DMS53 treated with DMSO at 0.1 percent for 48 hours (cell line): ENCODE measurements at regions not wholly inside any gene's neighbourhood (a gene's known extent, or its start where the extent isn't known, plus 50 kb on each side); places are given as distances from the start of the nearest gene placed in this dataset.

Experiments used
- DNase-seq: peaks from one replicate; lab custom pipeline; 2025; ENCODE audit not compliant: unreplicated experiment; lab: John Stamatoyannopoulos, UW

DNA sequence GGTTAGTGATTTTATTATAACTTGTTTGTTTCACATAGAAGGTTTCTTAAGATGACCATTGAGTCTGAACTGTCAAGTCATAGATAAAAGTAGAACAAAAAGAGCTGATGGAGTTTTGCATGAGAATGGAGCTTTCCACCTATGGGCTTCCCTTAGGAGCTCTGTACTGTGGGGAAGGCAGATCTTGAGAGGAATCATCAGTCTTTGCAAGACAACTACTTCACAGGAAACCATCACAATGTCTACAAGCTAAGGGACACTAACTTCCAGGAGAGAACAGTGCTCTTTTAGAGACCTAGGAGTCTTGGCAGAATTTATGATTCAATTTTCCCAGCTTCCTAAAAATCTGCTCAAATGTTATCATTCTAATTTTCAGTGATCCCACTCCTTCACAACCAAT, 78.2 kb downstream of the FBXO5 start:
- no peak for DNase-seq

DNA sequence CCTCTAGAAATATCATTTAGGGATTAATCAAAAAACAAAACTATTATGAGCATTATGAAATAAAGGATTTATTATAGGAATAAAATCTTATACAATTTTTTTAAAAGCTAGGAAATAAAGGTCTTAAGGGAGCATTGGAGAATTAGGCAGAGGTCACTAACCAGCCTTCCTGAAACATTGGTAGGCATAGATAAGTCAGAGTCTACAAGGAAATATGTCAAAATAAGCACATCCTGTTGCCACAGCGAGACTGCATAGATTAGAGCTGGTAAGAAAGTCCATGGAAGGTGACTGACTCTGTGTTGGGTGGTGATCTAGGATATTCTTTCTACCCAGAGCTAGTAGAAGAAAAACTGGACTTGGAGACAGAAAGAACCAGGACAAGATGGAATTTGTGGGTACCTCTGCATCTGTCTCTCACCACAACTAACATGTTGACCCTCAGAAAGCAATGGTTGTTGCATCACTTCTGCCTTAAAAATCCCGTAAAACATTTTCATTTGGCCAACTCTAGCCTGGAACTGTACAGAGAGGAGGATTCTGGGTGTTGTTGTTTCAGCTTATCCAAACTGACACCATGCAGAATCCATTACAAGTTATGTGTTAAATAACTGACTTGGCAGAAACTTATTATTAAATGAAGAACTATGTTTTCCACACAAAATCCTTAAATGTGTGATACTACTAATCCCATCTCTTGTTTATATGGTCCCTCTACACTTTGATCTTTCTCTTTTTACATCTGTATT, 77.1 kb downstream of the FBXO5 start:
- DNase-seq = no peak

DNA sequence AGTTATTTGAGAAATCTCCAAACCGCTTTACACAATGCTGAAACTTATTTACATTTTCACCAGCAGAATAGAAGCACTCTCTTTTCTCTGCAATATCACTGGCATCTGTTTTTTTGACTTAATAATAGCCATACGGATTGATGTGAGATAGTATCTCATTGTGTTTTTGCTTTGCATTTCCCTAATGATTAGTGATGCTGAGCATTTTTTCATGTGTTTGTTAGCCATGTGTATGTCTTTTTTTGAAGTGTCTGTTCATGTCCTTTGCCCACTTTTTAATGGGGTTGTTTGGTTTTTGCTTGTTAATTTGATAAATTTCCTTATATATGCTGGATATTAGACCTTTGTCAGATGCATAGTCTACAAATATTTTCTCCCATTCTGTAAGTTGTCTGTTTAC, 73.6 kb downstream of the FBXO5 start:
- DNase-seq = no peak

DNA sequence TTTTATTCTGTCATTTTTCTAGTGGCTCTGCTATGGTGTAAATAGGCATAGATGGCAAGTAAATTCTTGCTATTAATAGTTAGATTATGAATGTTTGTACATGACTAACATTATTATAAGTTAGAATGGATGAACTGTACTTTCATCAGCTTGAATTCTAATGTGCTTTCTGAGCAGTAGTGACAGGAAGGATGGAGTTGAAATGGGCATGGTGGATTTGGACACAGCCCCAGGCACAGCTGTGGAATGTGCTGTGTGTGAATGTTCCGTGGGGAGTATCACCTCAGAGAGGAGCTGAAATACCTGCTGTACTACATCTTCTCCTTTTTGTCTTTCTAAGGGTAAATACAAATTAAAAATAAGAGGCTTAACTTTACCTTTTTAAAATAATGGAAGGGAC, 66.8 kb downstream of the FBXO5 start:
- no peak for DNase-seq

DNA sequence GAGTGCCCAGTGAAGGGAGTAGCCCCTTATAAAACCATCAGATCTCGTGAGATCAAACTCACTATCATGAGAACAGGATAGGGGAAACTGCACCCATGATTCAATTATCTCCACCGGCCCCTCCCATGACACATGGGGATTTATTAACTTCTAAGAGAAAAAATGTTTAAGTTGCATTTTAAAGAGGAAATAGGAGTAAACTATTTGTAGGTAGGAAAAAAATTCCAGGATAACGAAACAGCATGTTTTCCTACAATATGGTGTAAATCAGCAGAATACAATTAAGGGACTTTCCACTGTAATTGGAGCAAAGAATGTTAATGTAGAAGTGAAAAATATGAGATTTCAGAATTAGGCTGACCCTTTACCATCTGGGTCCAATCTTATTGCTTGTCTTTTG, 63.9 kb downstream of the FBXO5 start:
- DNase-seq = no peak

DNA sequence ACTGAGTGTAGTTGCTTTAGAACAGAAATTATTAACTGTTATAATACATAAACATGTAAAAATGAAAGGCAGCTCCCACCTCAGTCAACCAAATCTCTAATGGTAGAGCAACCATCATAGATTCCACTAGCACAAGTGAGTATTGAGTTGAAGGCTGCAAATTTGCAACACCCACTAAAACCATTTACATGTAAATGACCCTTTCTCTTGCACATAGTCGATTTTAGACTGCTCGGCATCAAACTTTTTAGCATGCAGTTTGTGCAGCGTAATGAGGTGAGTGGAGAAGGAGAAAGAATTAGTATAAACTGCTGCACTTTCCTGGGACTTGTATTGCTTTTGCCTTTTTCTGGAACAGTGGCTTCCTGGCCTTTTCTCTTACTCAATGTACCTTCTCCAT, 62.8 kb downstream of the FBXO5 start:
- no peak for DNase-seq
